ENCODE measurements at regions not wholly inside any gene's neighbourhood (a gene's known extent, or its start where the extent isn't known, plus 50 kb on each side); places are given as distances from the start of the nearest gene placed in this dataset.

DNA sequence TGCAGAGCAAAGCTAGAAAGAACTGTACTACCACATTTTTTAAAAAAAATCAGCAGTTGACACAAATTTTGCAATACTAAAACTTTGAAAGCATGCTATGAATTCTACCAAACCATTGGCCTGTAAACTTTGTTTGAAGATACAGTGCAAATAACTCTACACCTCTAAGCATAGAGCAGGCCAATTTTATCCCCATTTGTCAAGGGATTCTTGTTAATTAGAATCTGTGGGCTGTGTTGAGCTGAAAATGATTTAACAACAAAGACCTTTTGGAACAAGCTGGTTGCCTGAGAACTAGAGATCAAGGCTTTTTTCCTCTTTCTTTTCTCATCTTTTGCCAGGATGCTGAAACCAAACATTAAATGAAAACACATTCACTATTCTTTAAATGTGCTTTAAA lies 886.0 kb upstream of the CDH2 start:
- TF ChIP-seq, protein P1, sequence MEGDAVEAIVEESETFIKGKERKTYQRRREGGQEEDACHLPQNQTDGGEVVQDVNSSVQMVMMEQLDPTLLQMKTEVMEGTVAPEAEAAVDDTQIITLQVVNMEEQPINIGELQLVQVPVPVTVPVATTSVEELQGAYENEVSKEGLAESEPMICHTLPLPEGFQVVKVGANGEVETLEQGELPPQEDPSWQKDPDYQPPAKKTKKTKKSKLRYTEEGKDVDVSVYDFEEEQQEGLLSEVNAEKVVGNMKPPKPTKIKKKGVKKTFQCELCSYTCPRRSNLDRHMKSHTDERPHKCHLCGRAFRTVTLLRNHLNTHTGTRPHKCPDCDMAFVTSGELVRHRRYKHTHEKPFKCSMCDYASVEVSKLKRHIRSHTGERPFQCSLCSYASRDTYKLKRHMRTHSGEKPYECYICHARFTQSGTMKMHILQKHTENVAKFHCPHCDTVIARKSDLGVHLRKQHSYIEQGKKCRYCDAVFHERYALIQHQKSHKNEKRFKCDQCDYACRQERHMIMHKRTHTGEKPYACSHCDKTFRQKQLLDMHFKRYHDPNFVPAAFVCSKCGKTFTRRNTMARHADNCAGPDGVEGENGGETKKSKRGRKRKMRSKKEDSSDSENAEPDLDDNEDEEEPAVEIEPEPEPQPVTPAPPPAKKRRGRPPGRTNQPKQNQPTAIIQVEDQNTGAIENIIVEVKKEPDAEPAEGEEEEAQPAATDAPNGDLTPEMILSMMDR (conservative IDR thresholded peaks at IDR 0.05; ENCODE audit: low read depth, low read length), result no peak
- TF ChIP-seq EZH2 (IDR thresholded peaks at IDR 0.05; ENCODE audit: borderline replicate concordance, low read depth, low read length, poor library complexity, severe bottlenecking), result no peak

Measured in A673 (cell line).